PC-9 (cell line): ENCODE measurements at regions not wholly inside any gene's neighbourhood (a gene's known extent, or its start where the extent isn't known, plus 50 kb on each side); places are given as distances from the start of the nearest gene placed in this dataset.

Experiments used
- CTCF ChIP-seq: fragments of 200-600 bp; sonication (generic); conservative IDR thresholded peaks from 2 replicates; pipeline ENCODE4 v1.6.1; 2017; ENCODE audit warnings: mixed run types, antibody characterized with exemption, mild to moderate bottlenecking, moderate library complexity
- EZH2 ChIP-seq: fragments of 200-600 bp; sonication (generic); IDR thresholded peaks from 2 replicates; pipeline ENCODE4 v1.8.0; 2017; ENCODE audit warnings: antibody characterized with exemption, low read depth

GRCh38 chr13:69155136-69155535 lies 952.5 kb upstream of the ATXN8OS start:
- TF ChIP-seq CTCF (no peak), EZH2 (no peak)
